Karpas-422 (cell line): ENCODE measurements at regions not wholly inside any gene's neighbourhood (a gene's known extent, or its start where the extent isn't known, plus 50 kb on each side); places are given as distances from the start of the nearest gene placed in this dataset.

Experiments
- DNase-seq: peaks from one replicate; pipeline ENCODE4 v3.0.0-alpha.2; 2015
- H2AFZ ChIP-seq: fragments of 200-600 bp; sonication (generic); 2 replicates; pipeline ENCODE4 v1.6.1; 2014; ENCODE audit warnings: antibody characterized with exemption, low read length, mixed read lengths
- H3K27ac ChIP-seq: fragments of 200-600 bp; sonication (generic); 2 replicates; pipeline ENCODE4 v1.5.1; 2014; ENCODE audit warnings: mild to moderate bottlenecking, low read length, moderate library complexity
- H3K27me3 ChIP-seq: fragments of 200-600 bp; sonication (generic); 2 replicates; pipeline ENCODE4 v1.6.1; 2014; ENCODE audit warnings: low read length, mixed read lengths
- H3K36me3 ChIP-seq: fragments of 200-600 bp; sonication (generic); 2 replicates; pipeline ENCODE4 v1.6.1; 2014; ENCODE audit warnings: low read length, mixed read lengths; ENCODE audit not compliant: insufficient read depth
- H3K4me1 ChIP-seq: fragments of 200-600 bp; sonication (generic); 2 replicates; pipeline ENCODE4 v1.6.1; 2014; ENCODE audit warnings: mild to moderate bottlenecking, low read length, mixed read lengths
- H3K4me2 ChIP-seq: fragments of 200-600 bp; sonication (generic); 2 replicates; pipeline ENCODE4 v1.6.1; 2014; ENCODE audit warnings: low read length, low read depth, mild to moderate bottlenecking; ENCODE audit not compliant: poor library complexity, severe bottlenecking
- H3K4me3 ChIP-seq: fragments of 200-600 bp; sonication (generic); 2 replicates; pipeline ENCODE4 v1.5.1; 2014; ENCODE audit warnings: mild to moderate bottlenecking, antibody characterized with exemption, low read length, mixed read lengths
- H3K79me2 ChIP-seq: fragments of 200-600 bp; sonication (generic); 2 replicates; pipeline ENCODE4 v1.6.1; 2014; ENCODE audit warnings: mild to moderate bottlenecking, low read length, mixed read lengths
- H3K9ac ChIP-seq: fragments of 200-600 bp; sonication (generic); 2 replicates; pipeline ENCODE4 v1.6.0; 2014; ENCODE audit warnings: low read length
- H3K9me2 ChIP-seq: fragments of 200-600 bp; sonication (generic), shearing (Covaris generic); replicated peaks from 2 replicates; pipeline ENCODE4 v1.6.0; 2014; ENCODE audit warnings: mild to moderate bottlenecking, low read length, moderate library complexity; ENCODE audit not compliant: insufficient read depth
- H3K9me3 ChIP-seq: fragments of 300-700, 200-600 bp; sonication (generic); 2 replicates; pipeline ENCODE4 v1.6.1; 2014; ENCODE audit warnings: low read length, mixed read lengths
- H4K20me1 ChIP-seq: fragments of 200-600 bp; sonication (generic); 2 replicates; pipeline ENCODE4 v1.6.1; 2014; ENCODE audit warnings: mild to moderate bottlenecking, antibody characterized with exemption, low read length, low read depth; ENCODE audit not compliant: insufficient read depth

DNA sequence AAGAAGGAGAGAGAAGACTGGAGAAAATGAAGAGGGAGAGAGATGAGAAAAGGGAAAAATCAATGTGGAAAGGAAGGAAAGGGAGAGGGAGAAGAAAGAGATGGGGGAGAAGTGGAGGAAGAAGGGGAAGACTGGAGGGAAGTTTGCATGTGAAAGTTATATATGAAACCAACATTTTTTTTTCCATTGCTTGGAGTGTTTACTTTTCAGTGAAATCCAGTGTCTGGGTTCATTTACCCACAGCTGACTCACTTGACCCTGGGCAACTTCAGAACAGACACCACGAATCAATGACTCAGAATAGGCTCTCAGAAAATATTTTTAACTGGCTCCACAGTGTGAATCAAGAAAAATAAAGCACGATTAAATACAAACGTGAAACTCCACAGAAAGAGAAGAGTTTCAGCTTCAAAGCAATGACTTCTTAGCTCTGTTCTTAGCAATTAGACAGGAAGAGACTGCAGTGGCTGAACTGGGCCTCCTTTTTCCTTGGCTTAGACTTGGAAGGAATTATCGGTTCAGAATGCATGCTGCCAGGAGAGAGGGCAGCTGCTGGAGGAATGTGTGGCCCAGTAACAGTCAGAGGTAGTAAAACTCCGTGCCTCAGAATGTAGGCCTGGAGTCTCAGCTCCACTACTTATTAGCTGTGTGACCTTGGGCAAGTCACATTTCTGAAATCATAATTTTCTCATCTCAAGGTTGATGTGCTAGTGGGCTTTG, 237.5 kb downstream of the MIAT start:
- no peak overlapping the region for H3K4me3 ChIP-seq
- no peaks in the 10 kb centered on the region for H3K9me2 ChIP-seq
- H3K79me2 ChIP-seq: no peaks in the 10 kb centered on the region
- no peaks in the 10 kb centered on the region for H3K27me3 ChIP-seq
- DNase-seq: peak; percentile 31
- H3K4me2 ChIP-seq: no peak overlapping the region
- no peak overlapping the region for H3K9ac ChIP-seq
- no peak overlapping the region for H2AFZ ChIP-seq
- no peaks in the 10 kb centered on the region for H3K4me1 ChIP-seq
- H3K27ac ChIP-seq: no peak overlapping the region
- no peaks in the 10 kb centered on the region for H3K9me3 ChIP-seq
- no peaks in the 10 kb centered on the region for H4K20me1 ChIP-seq
- H3K36me3 ChIP-seq: no peaks in the 10 kb centered on the region

GRCh38 chr22:26897384-26897783, 240.0 kb downstream of the MIAT start:
- Histone ChIP-seq H3K4me1 (no peaks in the 10 kb centered on the region), H4K20me1 (no peaks in the 10 kb centered on the region), H3K36me3 (no peaks in the 10 kb centered on the region), H3K9me3 (no peaks in the 10 kb centered on the region), H3K4me2 (no peak overlapping the region), H2AFZ (no peak overlapping the region), H3K27me3 (no peaks in the 10 kb centered on the region), H3K4me3 (no peak overlapping the region), H3K27ac (no peak overlapping the region), H3K9ac (no peak overlapping the region), H3K9me2 (no peaks in the 10 kb centered on the region), H3K79me2 (no peaks in the 10 kb centered on the region)
- DNase-seq: no peak

GRCh38 chr22:26898946-26899605, 241.7 kb downstream of the MIAT start:
- DNase-seq: no peak
- H3K4me2 ChIP-seq: no peak overlapping the region

DNA sequence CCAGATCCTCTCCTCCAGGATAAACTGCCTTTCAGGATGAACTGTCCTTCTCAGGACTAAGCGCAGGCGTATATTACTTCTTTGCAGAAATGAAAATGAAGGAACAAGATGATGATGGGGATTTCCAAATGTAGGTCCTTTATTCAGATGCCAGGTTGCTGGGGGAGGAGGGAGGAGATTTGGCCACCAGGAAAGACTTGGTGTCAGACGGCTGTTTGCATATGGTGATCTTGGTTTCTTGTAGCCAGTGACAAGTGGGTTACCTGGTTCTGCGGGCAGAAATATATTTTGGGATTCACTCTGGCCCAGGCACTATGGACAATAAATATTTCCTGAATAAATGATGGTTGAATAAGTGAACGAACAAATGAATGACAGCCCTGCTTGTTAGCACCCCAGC, 243.4 kb downstream of the MIAT start:
- no peak overlapping the region for H3K27ac ChIP-seq
- no peaks in the 10 kb centered on the region for H3K79me2 ChIP-seq
- no peaks in the 10 kb centered on the region for H4K20me1 ChIP-seq
- no peaks in the 10 kb centered on the region for H3K9me3 ChIP-seq
- H2AFZ ChIP-seq: no peak overlapping the region
- H3K36me3 ChIP-seq: no peaks in the 10 kb centered on the region
- no peak overlapping the region for H3K4me2 ChIP-seq
- no peak overlapping the region for H3K4me3 ChIP-seq
- H3K27me3 ChIP-seq: no peaks in the 10 kb centered on the region
- peaks cover 6% of the 10 kb centered on the region for H3K4me1 ChIP-seq
- no peaks in the 10 kb centered on the region for H3K9me2 ChIP-seq
- H3K9ac ChIP-seq: no peak overlapping the region
- no peak for DNase-seq

More at GRCh38 chr22:26898946-26899605, 241.7 kb downstream of the MIAT start:
- Histone ChIP-seq H3K9ac (no peak overlapping the region), H3K4me3 (no peak overlapping the region), H2AFZ (no peak overlapping the region), H3K79me2 (no peaks in the 10 kb centered on the region), H3K27me3 (no peaks in the 10 kb centered on the region), H3K4me1 (peaks cover 6% of the 10 kb centered on the region), H4K20me1 (no peaks in the 10 kb centered on the region), H3K9me3 (no peaks in the 10 kb centered on the region), H3K36me3 (no peaks in the 10 kb centered on the region), H3K27ac (no peak overlapping the region), H3K9me2 (no peaks in the 10 kb centered on the region)

GRCh38 chr22:26901198-26901816, 243.9 kb downstream of the MIAT start:
- no peaks in the 10 kb centered on the region for H3K79me2 ChIP-seq
- H3K9me3 ChIP-seq: no peaks in the 10 kb centered on the region
- no peak overlapping the region for H2AFZ ChIP-seq
- no peaks in the 10 kb centered on the region for H3K9me2 ChIP-seq
- H3K27ac ChIP-seq: no peak overlapping the region
- no peak overlapping the region for H3K4me2 ChIP-seq
- H3K27me3 ChIP-seq: no peaks in the 10 kb centered on the region
- no peaks in the 10 kb centered on the region for H3K36me3 ChIP-seq
- no peaks in the 10 kb centered on the region for H4K20me1 ChIP-seq
- no peak for DNase-seq
- peaks cover 6% of the 10 kb centered on the region for H3K4me1 ChIP-seq
- H3K9ac ChIP-seq: no peak overlapping the region
- no peak overlapping the region for H3K4me3 ChIP-seq

- no peaks in the 10 kb centered on the region for H3K36me3 ChIP-seq
- H3K27me3 ChIP-seq: no peaks in the 10 kb centered on the region
- no peak for DNase-seq
- H2AFZ ChIP-seq: no peak overlapping the region
- peak overlapping the region; percentile 44; the same call in 1 of the 2 replicates for H3K4me3 ChIP-seq
- H4K20me1 ChIP-seq: no peaks in the 10 kb centered on the region
- no peaks in the 10 kb centered on the region for H3K9me2 ChIP-seq
- no peak overlapping the region for H3K9ac ChIP-seq
- no peak overlapping the region for H3K27ac ChIP-seq
- H3K4me2 ChIP-seq: peak overlapping the region; percentile 67
- no peaks in the 10 kb centered on the region for H3K79me2 ChIP-seq
- no peaks in the 10 kb centered on the region for H3K9me3 ChIP-seq
- peaks cover 6% of the 10 kb centered on the region for H3K4me1 ChIP-seq
These were observed 245.1 kb downstream of the MIAT start for GRCh38 chr22:26902401-26903029.

DNA sequence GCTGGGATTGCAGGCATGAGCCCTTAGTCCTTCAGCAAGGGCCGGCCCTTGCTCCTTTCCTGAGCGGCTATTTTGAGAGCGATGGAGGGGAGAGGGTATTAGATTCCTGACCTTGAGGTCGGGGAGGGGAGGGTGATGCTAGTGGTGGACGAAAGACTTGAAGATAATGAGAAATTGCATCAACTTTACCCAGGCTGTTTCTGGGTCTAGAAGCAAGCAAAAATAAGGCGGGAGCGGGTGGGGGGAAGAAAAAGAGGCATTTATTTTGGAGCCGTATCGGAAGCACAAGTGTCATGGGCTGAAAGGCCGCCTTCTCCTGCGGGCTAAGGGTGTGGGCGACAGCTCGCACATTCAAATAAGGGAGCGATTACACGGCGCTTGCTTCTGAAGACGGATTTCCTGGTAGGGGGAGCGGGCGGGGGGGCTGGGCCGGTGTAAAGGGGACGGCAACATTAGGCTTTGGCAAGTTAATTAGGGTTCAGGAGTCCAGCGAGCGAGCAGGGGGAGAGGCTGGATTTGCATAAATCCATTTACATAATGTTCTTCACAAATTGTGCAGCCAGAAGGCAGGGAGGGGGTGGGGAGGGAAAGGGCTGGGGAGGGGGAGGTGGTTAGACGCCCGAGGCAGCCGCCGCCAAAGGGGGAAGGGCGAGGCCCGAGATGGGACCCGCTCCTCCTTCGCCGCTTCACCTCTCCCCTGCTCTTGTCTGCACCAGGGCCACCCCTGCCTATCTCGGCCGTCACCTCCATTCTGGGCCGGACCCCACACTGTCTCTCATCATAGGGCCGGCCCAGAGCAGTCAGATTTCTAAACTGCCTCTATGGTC, 245.9 kb downstream of the MIAT start:
- Histone ChIP-seq H4K20me1 (no peaks in the 10 kb centered on the region), H3K9ac (no peak overlapping the region), H3K27me3 (no peaks in the 10 kb centered on the region), H3K9me3 (no peaks in the 10 kb centered on the region), H3K9me2 (no peaks in the 10 kb centered on the region), H3K27ac (no peak overlapping the region), H3K4me3 (peak overlapping the region; percentile 44; the same call in 1 of the 2 replicates), H3K36me3 (no peaks in the 10 kb centered on the region), H2AFZ (no peak overlapping the region), H3K4me1 (peaks cover 6% of the 10 kb centered on the region), H3K79me2 (no peaks in the 10 kb centered on the region), H3K4me2 (peak overlapping the region; percentile 67)
- peak; percentile 48 for DNase-seq
